Vagina (tissue), 2 donors: ENCODE measurements at regions not wholly inside any gene's neighbourhood (a gene's known extent, or its start where the extent isn't known, plus 50 kb on each side); places are given as distances from the start of the nearest gene placed in this dataset.

Source experiments
- DNase-seq, 2 donors: peaks; one replicate each; pipeline ENCODE4 v3.0.0-alpha.2; 2017; ENCODE audit errors: extremely low spot score in 2 of 2
- H3K27ac ChIP-seq: fragments of 200-600 bp; sonication (generic); one replicate; pipeline ENCODE4 v1.5.1; 2019
- H3K27me3 ChIP-seq: fragments of 200-600 bp; sonication (generic); one replicate; pipeline ENCODE4 v1.5.1; 2019
- H3K36me3 ChIP-seq, 2 donors: fragments of 200-600 bp; sonication (generic); one replicate each; pipeline ENCODE4 v1.5.1; 2017 to 2019
- H3K4me1 ChIP-seq: fragments of 200-600 bp; sonication (generic); one replicate; pipeline ENCODE4 v1.5.1; 2019
- H3K4me3 ChIP-seq, 2 donors: fragments of 200-600 bp; sonication (generic); 1 replicate in 1 of 2; 2 replicates in 1 of 2; pipeline ENCODE4 v1.5.1; 2016 to 2019
- H3K9me3 ChIP-seq: fragments of 200-600 bp; sonication (generic); one replicate; pipeline ENCODE4 v1.5.1; 2019
- POLR2A ChIP-seq, 2 donors: fragments of 450-650 bp; IDR thresholded peaks; one replicate each; pipeline ENCODE4 v1.6.1; 2017; ENCODE audit warnings: antibody characterized with exemption in 2 of 2, mild to moderate bottlenecking in 2 of 2, moderate library complexity in 2 of 2
- POLR2AphosphoS5 ChIP-seq, 2 donors: sonication (generic); formaldehyde crosslinking; IDR thresholded peaks; one replicate each; pipeline ENCODE4 v1.9.0; 2017; ENCODE audit warnings: antibody characterized with exemption in 2 of 2, mild to moderate bottlenecking in 2 of 2, low read depth in 1 of 2; ENCODE audit not compliant: insufficient read depth in 1 of 2
- intact Hi-C: fragments of 100-400 bp; cut with DNase I; formaldehyde crosslinking; loops from one replicate; pipeline ENCODE4 v1.15.1; 2023
- TF ChIP-seq, protein P1 (sequence below), 3 experiments: fragments of 450-650 bp in 2 of 3; fragments of 200-600 bp in 1 of 3; sonication (generic) in 1 of 3; IDR thresholded peaks; one replicate each; pipeline ENCODE4 v1.5.1; 2017 to 2019; ENCODE audit warnings: antibody characterized with exemption in 3 of 3, mild to moderate bottlenecking in 2 of 3, moderate library complexity in 2 of 3

DNA sequence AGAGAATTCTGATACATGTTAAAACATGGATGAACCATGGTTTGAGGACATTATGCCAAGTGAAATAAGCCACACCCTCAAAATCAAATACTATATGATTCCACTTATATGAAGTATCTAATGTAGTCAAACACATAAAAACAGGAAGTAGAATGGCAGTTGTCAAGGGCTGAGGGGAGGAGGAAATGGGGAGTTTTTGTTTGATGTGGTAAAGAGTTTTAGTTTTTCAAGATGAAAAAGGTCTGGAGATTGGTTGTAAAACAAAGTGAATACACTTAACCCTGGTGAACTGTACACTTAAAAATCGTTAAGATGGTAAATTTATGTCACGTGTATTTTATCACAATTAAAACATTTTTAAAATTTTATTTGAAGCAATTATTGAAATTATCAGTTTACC, 127.4 kb upstream of the GRIK2 start:
- H3K27me3 ChIP-seq: no peaks in the 10 kb centered on the region
- no peak overlapping the region for H3K27ac ChIP-seq
- no peaks in the 10 kb centered on the region for H3K36me3 ChIP-seq
- intact Hi-C loops: no loop called here
- no peak overlapping the region for H3K4me3 ChIP-seq
- no peaks in the 10 kb centered on the region for H3K9me3 ChIP-seq
- TF ChIP-seq POLR2AphosphoS5 (IDR thresholded peaks at IDR 0.05; ENCODE audit: insufficient read depth in 1 of 2, low read depth in 1 of 2) (no peak), POLR2A (IDR thresholded peaks at IDR 0.05) (no peak)
- TF ChIP-seq, protein P1, sequence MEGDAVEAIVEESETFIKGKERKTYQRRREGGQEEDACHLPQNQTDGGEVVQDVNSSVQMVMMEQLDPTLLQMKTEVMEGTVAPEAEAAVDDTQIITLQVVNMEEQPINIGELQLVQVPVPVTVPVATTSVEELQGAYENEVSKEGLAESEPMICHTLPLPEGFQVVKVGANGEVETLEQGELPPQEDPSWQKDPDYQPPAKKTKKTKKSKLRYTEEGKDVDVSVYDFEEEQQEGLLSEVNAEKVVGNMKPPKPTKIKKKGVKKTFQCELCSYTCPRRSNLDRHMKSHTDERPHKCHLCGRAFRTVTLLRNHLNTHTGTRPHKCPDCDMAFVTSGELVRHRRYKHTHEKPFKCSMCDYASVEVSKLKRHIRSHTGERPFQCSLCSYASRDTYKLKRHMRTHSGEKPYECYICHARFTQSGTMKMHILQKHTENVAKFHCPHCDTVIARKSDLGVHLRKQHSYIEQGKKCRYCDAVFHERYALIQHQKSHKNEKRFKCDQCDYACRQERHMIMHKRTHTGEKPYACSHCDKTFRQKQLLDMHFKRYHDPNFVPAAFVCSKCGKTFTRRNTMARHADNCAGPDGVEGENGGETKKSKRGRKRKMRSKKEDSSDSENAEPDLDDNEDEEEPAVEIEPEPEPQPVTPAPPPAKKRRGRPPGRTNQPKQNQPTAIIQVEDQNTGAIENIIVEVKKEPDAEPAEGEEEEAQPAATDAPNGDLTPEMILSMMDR (IDR thresholded peaks at IDR 0.05): no peak
- no peaks in the 10 kb centered on the region for H3K4me1 ChIP-seq
- DNase-seq: no peak

DNA sequence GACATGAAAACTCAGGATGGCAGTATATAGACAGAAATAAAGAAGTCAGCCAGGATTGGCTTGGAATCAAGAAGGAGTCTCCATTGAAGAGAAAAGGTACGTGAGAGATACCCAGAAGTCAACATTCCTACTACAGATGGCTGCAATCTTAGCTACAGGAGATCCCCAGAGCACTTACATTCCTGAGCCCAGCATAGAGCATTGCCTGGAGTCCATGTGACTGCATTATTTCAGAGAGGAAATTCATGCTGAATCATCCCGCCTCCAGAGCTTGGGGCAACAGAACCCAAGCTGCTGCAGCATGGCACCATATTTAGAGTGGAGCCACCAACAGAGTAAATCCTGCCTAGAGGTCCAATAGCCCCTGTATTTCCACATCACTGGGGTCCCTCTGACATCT, 125.0 kb upstream of the GRIK2 start:
- DNase-seq: no peak
- Histone ChIP-seq H3K4me1 (no peaks in the 10 kb centered on the region), H3K27me3 (no peaks in the 10 kb centered on the region), H3K27ac (no peak overlapping the region), H3K9me3 (no peaks in the 10 kb centered on the region), H3K4me3 (no peak overlapping the region), H3K36me3 (no peaks in the 10 kb centered on the region)
- TF ChIP-seq, protein P1 (IDR thresholded peaks at IDR 0.05): no peak
- TF ChIP-seq POLR2A (IDR thresholded peaks at IDR 0.05) (no peak), POLR2AphosphoS5 (IDR thresholded peaks at IDR 0.05; ENCODE audit: insufficient read depth in 1 of 2, low read depth in 1 of 2) (no peak)
- intact Hi-C loops: no loop called here

DNA sequence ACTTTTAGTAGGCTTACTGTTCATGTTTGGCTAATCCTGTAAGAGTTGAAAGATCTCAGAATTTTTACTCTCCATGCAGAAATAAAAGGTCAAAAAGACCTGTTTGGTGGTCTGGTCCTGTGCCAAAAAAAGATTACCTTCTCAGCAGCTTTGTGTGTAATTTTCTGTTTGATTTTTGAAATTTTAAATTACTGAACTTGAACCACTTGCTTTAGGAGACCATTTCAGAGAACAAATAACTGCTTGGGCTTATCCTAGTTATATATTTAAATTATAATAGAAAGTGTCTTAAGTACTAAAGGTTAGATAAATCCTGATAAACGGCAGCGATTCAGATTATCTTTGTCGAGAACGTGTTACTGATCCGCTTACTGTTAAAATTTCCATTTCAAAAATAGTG, 118.3 kb upstream of the GRIK2 start:
- H3K9me3 ChIP-seq: no peaks in the 10 kb centered on the region
- H3K27me3 ChIP-seq: no peaks in the 10 kb centered on the region
- no peaks in the 10 kb centered on the region for H3K36me3 ChIP-seq
- no peak overlapping the region for H3K27ac ChIP-seq
- intact Hi-C loops: no loop called here
- no peak overlapping the region for H3K4me3 ChIP-seq
- TF ChIP-seq POLR2AphosphoS5 (IDR thresholded peaks at IDR 0.05; ENCODE audit: insufficient read depth in 1 of 2, low read depth in 1 of 2): no peak
- TF ChIP-seq, protein P1 (IDR thresholded peaks at IDR 0.05): no peak
- TF ChIP-seq POLR2A (IDR thresholded peaks at IDR 0.05): no peak
- no peak for DNase-seq
- no peaks in the 10 kb centered on the region for H3K4me1 ChIP-seq

DNA sequence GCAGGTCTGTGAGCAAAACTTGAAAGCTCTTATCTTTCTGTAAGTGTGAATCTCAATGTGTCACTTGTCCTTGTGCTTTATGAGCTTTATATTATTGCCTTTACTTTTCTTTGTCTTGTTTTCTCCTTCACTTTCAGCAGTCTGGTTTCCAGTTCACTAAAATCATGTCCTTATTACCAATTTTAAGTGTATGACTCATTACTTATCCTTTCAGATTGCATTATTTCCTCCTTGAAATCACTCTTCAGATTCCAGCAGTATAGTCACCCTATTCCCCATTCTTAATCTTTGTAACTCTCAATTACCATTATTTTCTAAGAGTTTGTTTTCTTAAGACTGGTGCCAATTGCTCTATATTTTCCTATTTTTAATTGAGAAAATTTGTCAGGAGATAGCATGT, 117.4 kb upstream of the GRIK2 start:
- intact Hi-C loops: no loop called here
- no peak for DNase-seq
- no peak for TF ChIP-seq POLR2A (IDR thresholded peaks at IDR 0.05)
- TF ChIP-seq POLR2AphosphoS5 (IDR thresholded peaks at IDR 0.05; ENCODE audit: insufficient read depth in 1 of 2, low read depth in 1 of 2): no peak
- TF ChIP-seq, protein P1 (IDR thresholded peaks at IDR 0.05): no peak
- Histone ChIP-seq H3K4me1 (no peaks in the 10 kb centered on the region), H3K4me3 (no peak overlapping the region), H3K27me3 (no peaks in the 10 kb centered on the region), H3K36me3 (no peaks in the 10 kb centered on the region), H3K27ac (no peak overlapping the region), H3K9me3 (no peaks in the 10 kb centered on the region)

DNA sequence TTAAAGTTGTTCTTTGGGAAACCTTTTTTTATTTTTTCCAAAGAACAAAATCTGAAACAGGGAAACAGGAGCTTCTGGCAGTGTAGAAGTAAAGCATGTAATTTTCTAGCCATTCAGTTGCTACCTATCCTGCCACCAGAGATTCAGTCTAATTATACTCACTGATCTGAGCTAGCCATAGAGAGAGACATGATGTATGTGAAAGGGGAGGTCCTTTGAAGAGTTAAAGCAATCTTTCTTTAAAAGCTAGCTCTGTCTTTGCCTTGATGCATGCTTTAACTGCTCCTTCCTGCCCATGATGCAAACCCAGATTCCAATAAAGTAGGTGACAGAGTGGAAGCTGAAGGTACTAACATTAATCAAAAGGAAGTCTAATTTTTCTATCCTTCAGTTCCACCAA, 114.1 kb upstream of the GRIK2 start:
- TF ChIP-seq POLR2A (IDR thresholded peaks at IDR 0.05): no peak
- TF ChIP-seq POLR2AphosphoS5 (IDR thresholded peaks at IDR 0.05; ENCODE audit: insufficient read depth in 1 of 2, low read depth in 1 of 2): no peak
- TF ChIP-seq, protein P1 (IDR thresholded peaks at IDR 0.05): no peak
- intact Hi-C loops: no loop called here
- no peaks in the 10 kb centered on the region for H3K9me3 ChIP-seq

More for the DNA sequence above, 114.1 kb upstream of the GRIK2 start:
- Histone ChIP-seq H3K36me3 (no peaks in the 10 kb centered on the region), H3K27ac (no peak overlapping the region), H3K4me3 (no peak overlapping the region), H3K4me1 (no peaks in the 10 kb centered on the region), H3K27me3 (no peaks in the 10 kb centered on the region)
- DNase-seq: no peak
